Neural cell (in vitro differentiated cells): ENCODE measurements at regions not wholly inside any gene's neighbourhood (a gene's known extent, or its start where the extent isn't known, plus 50 kb on each side); places are given as distances from the start of the nearest gene placed in this dataset.
"Not testable (repeated sequence)": the region's sequence is repeated elsewhere in the genome, so short reads cannot be mapped to it uniquely, and the experiment has no call there.

Experiments used
- EP300 ChIP-seq: fragments of 450-650 bp; conservative IDR thresholded peaks from 2 replicates; pipeline ENCODE4 v1.6.1; 2014; ENCODE audit warnings: antibody characterized with exemption, mild to moderate bottlenecking, moderate library complexity; ENCODE audit not compliant: poor library complexity, severe bottlenecking
- POLR2AphosphoS5 ChIP-seq: IDR thresholded peaks from 2 replicates; pipeline ENCODE4 v1.6.1; 2012
- RAD21 ChIP-seq: fragments of 450-650 bp; conservative IDR thresholded peaks from 2 replicates; pipeline ENCODE4 v1.6.1; 2014; ENCODE audit warnings: antibody characterized with exemption, mild to moderate bottlenecking, moderate library complexity
- SMC3 ChIP-seq: fragments of 450-650 bp; conservative IDR thresholded peaks from 2 replicates; pipeline ENCODE4 v1.6.1; 2014; ENCODE audit warnings: antibody characterized with exemption, mild to moderate bottlenecking, moderate library complexity; ENCODE audit not compliant: poor library complexity
- TAF1 ChIP-seq: IDR thresholded peaks from 2 replicates; pipeline ENCODE4 v1.6.1; 2012; ENCODE audit warnings: low read depth
- TF ChIP-seq, protein P1 (sequence below): fragments of 450-650 bp; IDR thresholded peaks from 2 replicates; pipeline ENCODE4 v1.5.1; 2014; ENCODE audit warnings: antibody characterized with exemption, mild to moderate bottlenecking, moderate library complexity; ENCODE audit not compliant: poor library complexity, severe bottlenecking
- TF ChIP-seq, protein P2 (sequence below): IDR thresholded peaks from 2 replicates; pipeline ENCODE4 v1.6.1; 2012; ENCODE audit warnings: borderline replicate concordance

DNA sequence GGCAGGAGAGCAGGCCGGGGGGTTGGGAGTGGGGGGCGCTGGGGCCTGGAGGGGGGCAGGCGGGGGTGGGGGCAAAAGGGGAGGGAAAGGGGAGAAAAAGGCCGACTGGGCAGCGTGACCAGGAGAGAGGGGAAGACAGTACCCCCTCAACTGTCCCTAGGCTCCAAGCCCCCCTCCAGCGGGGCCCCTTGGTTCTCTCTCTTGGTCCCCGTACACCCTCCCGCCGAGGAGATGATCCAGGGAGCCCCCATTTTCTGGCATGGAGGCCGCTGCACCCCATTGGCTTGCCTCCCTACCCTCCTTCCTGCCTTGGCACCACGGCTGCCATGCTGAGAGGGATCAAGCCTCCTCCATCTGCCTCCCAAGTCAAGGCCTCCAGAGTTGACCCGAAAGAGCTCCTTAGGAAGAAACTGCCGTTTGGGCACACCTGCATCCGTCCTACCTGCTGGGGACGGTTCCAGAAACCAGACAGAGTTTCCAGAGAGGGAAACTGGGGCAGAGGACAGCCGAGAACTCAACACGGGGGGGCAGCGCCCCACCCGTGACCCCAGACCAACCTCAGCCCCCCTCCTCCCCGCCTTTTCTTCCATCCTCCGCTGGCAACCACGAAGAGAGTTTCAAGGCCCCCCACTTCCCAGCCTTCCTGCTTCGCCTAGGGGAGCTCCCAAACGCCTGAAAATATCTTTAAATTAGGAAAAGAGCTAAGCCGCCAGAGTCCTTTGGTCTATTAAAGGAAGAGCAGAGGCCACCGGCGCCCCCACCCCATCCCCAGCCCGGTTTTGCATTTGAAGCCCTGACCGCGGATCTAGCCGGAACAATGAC, 155.9 kb downstream of the CRLF3 start:
- TF ChIP-seq, protein P1, sequence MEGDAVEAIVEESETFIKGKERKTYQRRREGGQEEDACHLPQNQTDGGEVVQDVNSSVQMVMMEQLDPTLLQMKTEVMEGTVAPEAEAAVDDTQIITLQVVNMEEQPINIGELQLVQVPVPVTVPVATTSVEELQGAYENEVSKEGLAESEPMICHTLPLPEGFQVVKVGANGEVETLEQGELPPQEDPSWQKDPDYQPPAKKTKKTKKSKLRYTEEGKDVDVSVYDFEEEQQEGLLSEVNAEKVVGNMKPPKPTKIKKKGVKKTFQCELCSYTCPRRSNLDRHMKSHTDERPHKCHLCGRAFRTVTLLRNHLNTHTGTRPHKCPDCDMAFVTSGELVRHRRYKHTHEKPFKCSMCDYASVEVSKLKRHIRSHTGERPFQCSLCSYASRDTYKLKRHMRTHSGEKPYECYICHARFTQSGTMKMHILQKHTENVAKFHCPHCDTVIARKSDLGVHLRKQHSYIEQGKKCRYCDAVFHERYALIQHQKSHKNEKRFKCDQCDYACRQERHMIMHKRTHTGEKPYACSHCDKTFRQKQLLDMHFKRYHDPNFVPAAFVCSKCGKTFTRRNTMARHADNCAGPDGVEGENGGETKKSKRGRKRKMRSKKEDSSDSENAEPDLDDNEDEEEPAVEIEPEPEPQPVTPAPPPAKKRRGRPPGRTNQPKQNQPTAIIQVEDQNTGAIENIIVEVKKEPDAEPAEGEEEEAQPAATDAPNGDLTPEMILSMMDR: not testable (repeated sequence)
- TF ChIP-seq SMC3, EP300, TAF1, RAD21, POLR2AphosphoS5: not testable (repeated sequence)
- TF ChIP-seq, protein P2, sequence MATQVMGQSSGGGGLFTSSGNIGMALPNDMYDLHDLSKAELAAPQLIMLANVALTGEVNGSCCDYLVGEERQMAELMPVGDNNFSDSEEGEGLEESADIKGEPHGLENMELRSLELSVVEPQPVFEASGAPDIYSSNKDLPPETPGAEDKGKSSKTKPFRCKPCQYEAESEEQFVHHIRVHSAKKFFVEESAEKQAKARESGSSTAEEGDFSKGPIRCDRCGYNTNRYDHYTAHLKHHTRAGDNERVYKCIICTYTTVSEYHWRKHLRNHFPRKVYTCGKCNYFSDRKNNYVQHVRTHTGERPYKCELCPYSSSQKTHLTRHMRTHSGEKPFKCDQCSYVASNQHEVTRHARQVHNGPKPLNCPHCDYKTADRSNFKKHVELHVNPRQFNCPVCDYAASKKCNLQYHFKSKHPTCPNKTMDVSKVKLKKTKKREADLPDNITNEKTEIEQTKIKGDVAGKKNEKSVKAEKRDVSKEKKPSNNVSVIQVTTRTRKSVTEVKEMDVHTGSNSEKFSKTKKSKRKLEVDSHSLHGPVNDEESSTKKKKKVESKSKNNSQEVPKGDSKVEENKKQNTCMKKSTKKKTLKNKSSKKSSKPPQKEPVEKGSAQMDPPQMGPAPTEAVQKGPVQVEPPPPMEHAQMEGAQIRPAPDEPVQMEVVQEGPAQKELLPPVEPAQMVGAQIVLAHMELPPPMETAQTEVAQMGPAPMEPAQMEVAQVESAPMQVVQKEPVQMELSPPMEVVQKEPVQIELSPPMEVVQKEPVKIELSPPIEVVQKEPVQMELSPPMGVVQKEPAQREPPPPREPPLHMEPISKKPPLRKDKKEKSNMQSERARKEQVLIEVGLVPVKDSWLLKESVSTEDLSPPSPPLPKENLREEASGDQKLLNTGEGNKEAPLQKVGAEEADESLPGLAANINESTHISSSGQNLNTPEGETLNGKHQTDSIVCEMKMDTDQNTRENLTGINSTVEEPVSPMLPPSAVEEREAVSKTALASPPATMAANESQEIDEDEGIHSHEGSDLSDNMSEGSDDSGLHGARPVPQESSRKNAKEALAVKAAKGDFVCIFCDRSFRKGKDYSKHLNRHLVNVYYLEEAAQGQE: not testable (repeated sequence)
